ENCODE measurements at regions not wholly inside any gene's neighbourhood (a gene's known extent, or its start where the extent isn't known, plus 50 kb on each side); places are given as distances from the start of the nearest gene placed in this dataset.

DNA sequence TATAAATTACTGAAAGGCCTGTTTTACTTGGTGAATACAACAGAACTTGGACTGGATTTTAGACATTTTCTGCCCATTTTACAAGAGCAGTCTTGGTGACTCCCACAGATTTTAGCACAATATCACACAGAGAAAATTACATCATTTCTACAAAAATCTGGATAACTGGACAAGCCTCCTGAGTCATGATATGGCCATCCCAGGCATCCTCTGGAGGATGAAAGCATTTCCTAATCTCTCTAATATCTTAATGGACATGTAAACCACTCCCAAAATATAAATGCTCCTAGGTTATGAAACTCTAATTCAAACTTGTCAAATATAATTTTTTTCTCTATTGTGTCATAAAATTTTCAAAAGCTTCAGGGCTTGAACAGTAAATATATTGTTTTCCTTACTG is 1170.8 kb upstream of the PCDH7 start:
- Histone ChIP-seq H3K36me3 (no peaks in the 10 kb centered on the region), H3K27ac (no peak overlapping the region), H3K4me3 (no peak overlapping the region), H3K27me3 (no peaks in the 10 kb centered on the region), H3K4me1 (ENCODE audit: insufficient read depth) (no peaks in the 10 kb centered on the region), H3K9me3 (no peaks in the 10 kb centered on the region)
- intact Hi-C loops (cut with DNase I) = no loop called here
- TF ChIP-seq CTCF (IDR thresholded peaks at IDR 0.05) (no peak), POLR2A (IDR thresholded peaks at IDR 0.05) (no peak), EP300 (IDR thresholded peaks at IDR 0.05) (no peak)
- DNase-seq = no peak

DNA sequence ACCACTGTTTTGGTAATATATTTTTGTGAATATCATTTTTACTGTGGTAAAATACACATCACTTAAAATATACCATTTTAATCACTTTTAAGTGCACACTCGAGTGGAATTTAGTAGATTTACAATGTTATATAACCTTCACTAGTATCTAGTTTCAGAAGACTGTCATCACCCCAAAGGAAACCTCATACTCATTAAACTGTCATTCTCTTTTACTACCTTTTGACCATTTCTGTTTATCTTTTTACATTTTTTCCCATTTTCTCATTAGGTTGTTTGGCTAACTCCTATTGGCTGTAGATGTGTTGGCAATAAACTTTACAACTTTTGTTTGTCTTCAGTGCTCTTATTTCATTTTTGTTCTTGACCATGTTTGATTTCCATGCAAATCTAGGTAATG is 1168.3 kb upstream of the PCDH7 start:
- 57 to 71% (median 62%) methylated on average over 1 of the region's 1 CpG for WGBS, 3 donors
- no peak for DNase-seq
- no peaks in the 10 kb centered on the region for H3K27me3 ChIP-seq

GRCh38 chr4:29553846-29554245 is 1166.3 kb upstream of the PCDH7 start:
- TF ChIP-seq EP300 (IDR thresholded peaks at IDR 0.05) = no peak
- TF ChIP-seq POLR2A (IDR thresholded peaks at IDR 0.05) = no peak
- no peak for TF ChIP-seq CTCF (IDR thresholded peaks at IDR 0.05)
- no peaks in the 10 kb centered on the region for H3K27me3 ChIP-seq
- no peak overlapping the region for H3K4me3 ChIP-seq
- H3K9me3 ChIP-seq = no peaks in the 10 kb centered on the region
- no peaks in the 10 kb centered on the region for H3K4me1 ChIP-seq (ENCODE audit: insufficient read depth)
- DNase-seq = no peak
- intact Hi-C loops (cut with DNase I) = no loop called here
- H3K27ac ChIP-seq = no peak overlapping the region
- no peaks in the 10 kb centered on the region for H3K36me3 ChIP-seq
- WGBS, 3 donors = 62 to 77% (median 71%) methylated on average over 1 of the region's 1 CpG

More for the DNA sequence above, 1168.3 kb upstream of the PCDH7 start:
- H3K4me1 ChIP-seq (ENCODE audit: insufficient read depth) = no peaks in the 10 kb centered on the region
- no peak overlapping the region for H3K27ac ChIP-seq
- intact Hi-C loops (cut with DNase I) = no loop called here
- TF ChIP-seq EP300 (IDR thresholded peaks at IDR 0.05) (no peak), CTCF (IDR thresholded peaks at IDR 0.05) (no peak), POLR2A (IDR thresholded peaks at IDR 0.05) (no peak)
- no peaks in the 10 kb centered on the region for H3K36me3 ChIP-seq
- no peaks in the 10 kb centered on the region for H3K9me3 ChIP-seq
- H3K4me3 ChIP-seq = no peak overlapping the region

DNA sequence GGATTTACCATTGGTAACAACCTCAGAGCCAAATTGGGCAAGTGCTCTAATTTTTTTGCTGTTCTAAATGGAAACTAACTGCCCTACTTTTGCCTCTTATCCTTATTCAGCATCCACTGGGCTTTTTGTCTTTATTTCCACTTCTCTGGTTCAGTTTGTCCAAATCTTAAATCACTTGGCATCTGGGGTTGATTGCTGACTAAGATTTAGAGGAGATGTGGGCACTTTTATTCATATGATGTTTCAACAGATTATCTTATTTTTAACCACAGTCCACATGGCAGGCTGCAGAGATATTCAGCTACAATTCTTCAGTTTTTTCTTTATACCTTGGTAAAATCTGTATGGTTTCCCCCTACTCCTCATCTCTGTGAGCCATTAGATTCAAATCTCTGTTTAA is 1161.4 kb upstream of the PCDH7 start:
- no peak for DNase-seq
- Histone ChIP-seq H3K27ac (no peak overlapping the region), H3K27me3 (no peaks in the 10 kb centered on the region), H3K9me3 (no peaks in the 10 kb centered on the region), H3K36me3 (no peaks in the 10 kb centered on the region), H3K4me1 (ENCODE audit: insufficient read depth) (no peaks in the 10 kb centered on the region), H3K4me3 (no peak overlapping the region)
- TF ChIP-seq EP300 (IDR thresholded peaks at IDR 0.05) = no peak
- no peak for TF ChIP-seq CTCF (IDR thresholded peaks at IDR 0.05)
- TF ChIP-seq POLR2A (IDR thresholded peaks at IDR 0.05) = no peak
- intact Hi-C loops (cut with DNase I) = no loop called here

DNA sequence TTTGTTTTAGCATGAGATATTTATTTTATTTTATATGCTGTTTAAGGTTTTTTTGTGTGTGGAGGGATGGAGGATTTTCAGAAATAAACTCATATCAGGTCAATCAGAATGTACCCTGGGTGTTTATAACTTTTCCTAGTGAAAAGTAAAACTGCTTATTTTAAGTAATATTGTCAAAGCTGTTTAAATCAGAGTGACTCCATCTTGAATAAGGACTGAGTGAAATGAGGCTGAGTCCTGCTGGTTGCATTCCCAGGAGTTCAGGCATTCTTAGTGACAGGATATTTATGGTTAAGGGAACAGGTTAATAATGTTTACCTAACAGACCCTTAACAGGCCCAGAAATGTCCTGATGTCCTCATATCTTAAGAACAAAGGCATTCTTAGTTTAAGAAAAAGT is 1160.9 kb upstream of the PCDH7 start:
- DNase-seq = no peak
- Histone ChIP-seq H3K9me3 (no peaks in the 10 kb centered on the region), H3K27me3 (no peaks in the 10 kb centered on the region), H3K4me3 (no peak overlapping the region), H3K36me3 (no peaks in the 10 kb centered on the region), H3K4me1 (ENCODE audit: insufficient read depth) (no peaks in the 10 kb centered on the region), H3K27ac (no peak overlapping the region)
- TF ChIP-seq POLR2A (IDR thresholded peaks at IDR 0.05) (no peak), CTCF (IDR thresholded peaks at IDR 0.05) (no peak), EP300 (IDR thresholded peaks at IDR 0.05) (no peak)
- intact Hi-C loops (cut with DNase I) = no loop called here
